ENCODE measurements at regions not wholly inside any gene's neighbourhood (a gene's known extent, or its start where the extent isn't known, plus 50 kb on each side); places are given as distances from the start of the nearest gene placed in this dataset.

DNA sequence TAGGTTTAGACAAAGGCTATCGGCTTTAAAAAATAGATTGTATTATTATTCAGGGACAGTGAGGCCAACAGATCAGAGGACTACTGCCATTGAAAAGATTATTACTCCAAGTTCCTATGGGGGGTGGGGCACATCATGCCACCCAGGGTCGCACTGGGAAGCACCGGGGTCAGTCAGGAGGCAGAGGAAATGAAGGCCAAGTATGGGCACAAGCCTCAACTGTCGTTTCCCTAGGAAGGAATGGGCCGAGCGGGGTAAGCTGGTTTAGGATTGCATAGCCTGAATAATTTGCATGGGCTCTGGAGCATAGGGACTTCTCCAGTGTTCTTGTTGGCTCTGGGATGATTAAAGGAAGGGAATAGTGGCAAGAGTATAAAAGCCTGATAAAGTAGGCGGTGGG is 205.3 kb downstream of the NOVA1 start:
- Histone ChIP-seq H4K20me1 (ENCODE audit: insufficient read depth) (no peaks in the 10 kb centered on the region), H3K9me2 (no peaks in the 10 kb centered on the region), H3K36me3 (replicated peaks in 1 of 2; ENCODE audit: control insufficient read depth in 1 of 2, insufficient read depth in 2 of 2, low read length in 1 of 2) (no peaks in the 10 kb centered on the region), H3K9me3 (no peaks in the 10 kb centered on the region), H2AFZ (ENCODE audit: low read depth) (no peak overlapping the region), H3K4me3 (ENCODE audit: low read depth in 2 of 2, low read length in 1 of 2) (no peak overlapping the region), H3K79me2 (ENCODE audit: insufficient read depth) (no peaks in the 10 kb centered on the region), H3K27ac (ENCODE audit: low read depth in 2 of 2, low read length in 1 of 2) (no peak overlapping the region), H3K27me3 (ENCODE audit: insufficient read depth) (0 out of 2 replicates have a peak, but pooled peaks cover 4% of the 10 kb centered on the region), H3F3A (replicated peaks; ENCODE audit: insufficient read depth) (no peaks in the 10 kb centered on the region), H3K4me2 (no peak overlapping the region), H3K9ac (no peak overlapping the region), H3K4me1 (ENCODE audit: control insufficient read depth in 1 of 2, insufficient read depth in 2 of 2, low read depth in 1 of 2, low read length in 1 of 2) (no peaks in the 10 kb centered on the region)
- 10% methylated on average over 7 of the region's 7 CpGs for WGBS (ENCODE audit: low lambda C conversion rate)
- TF ChIP-seq CHD2 (IDR thresholded peaks at IDR 0.05; ENCODE audit: low read length, partially characterized antibody), result no peak
- TF ChIP-seq MXI1 (IDR thresholded peaks at IDR 0.05; ENCODE audit: low read depth, low read length), result no peak
- no peak for TF ChIP-seq FOSL2 (IDR thresholded peaks at IDR 0.05; ENCODE audit: borderline replicate concordance, low read depth)
- TF ChIP-seq, protein P1, sequence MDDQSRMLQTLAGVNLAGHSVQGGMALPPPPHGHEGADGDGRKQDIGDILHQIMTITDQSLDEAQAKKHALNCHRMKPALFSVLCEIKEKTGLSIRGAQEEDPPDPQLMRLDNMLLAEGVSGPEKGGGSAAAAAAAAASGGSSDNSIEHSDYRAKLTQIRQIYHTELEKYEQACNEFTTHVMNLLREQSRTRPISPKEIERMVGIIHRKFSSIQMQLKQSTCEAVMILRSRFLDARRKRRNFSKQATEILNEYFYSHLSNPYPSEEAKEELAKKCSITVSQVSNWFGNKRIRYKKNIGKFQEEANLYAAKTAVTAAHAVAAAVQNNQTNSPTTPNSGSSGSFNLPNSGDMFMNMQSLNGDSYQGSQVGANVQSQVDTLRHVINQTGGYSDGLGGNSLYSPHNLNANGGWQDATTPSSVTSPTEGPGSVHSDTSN (IDR thresholded peaks at IDR 0.05), result no peak
- no peak for TF ChIP-seq TAF1 (IDR thresholded peaks at IDR 0.05; ENCODE audit: borderline replicate concordance, low read depth, low read length)
- TF ChIP-seq, protein P2, sequence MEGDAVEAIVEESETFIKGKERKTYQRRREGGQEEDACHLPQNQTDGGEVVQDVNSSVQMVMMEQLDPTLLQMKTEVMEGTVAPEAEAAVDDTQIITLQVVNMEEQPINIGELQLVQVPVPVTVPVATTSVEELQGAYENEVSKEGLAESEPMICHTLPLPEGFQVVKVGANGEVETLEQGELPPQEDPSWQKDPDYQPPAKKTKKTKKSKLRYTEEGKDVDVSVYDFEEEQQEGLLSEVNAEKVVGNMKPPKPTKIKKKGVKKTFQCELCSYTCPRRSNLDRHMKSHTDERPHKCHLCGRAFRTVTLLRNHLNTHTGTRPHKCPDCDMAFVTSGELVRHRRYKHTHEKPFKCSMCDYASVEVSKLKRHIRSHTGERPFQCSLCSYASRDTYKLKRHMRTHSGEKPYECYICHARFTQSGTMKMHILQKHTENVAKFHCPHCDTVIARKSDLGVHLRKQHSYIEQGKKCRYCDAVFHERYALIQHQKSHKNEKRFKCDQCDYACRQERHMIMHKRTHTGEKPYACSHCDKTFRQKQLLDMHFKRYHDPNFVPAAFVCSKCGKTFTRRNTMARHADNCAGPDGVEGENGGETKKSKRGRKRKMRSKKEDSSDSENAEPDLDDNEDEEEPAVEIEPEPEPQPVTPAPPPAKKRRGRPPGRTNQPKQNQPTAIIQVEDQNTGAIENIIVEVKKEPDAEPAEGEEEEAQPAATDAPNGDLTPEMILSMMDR (IDR thresholded peaks at IDR 0.05), result no peak
- no peak for TF ChIP-seq SMC3 (IDR thresholded peaks at IDR 0.05; ENCODE audit: low read depth, low read length)
- TF ChIP-seq EP300 (IDR thresholded peaks at IDR 0.05; ENCODE audit: borderline replicate concordance in 1 of 2, low read depth in 1 of 2, low read length in 1 of 2), result no peak
- no peak for TF ChIP-seq TEAD4 (IDR thresholded peaks at IDR 0.05; ENCODE audit: borderline replicate concordance, insufficient read depth)
- TF ChIP-seq GATA2 (CRISPR knock-in tag; IDR thresholded peaks at IDR 0.05), result no peak
- no peak for TF ChIP-seq EZH2phosphoT487 (IDR thresholded peaks at IDR 0.05; ENCODE audit: borderline replicate concordance, low read depth)
- TF ChIP-seq, protein P3, sequence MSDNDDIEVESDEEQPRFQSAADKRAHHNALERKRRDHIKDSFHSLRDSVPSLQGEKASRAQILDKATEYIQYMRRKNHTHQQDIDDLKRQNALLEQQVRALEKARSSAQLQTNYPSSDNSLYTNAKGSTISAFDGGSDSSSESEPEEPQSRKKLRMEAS (IDR thresholded peaks at IDR 0.05; ENCODE audit: low read depth), result no peak
- no peak for TF ChIP-seq ELF1 (IDR thresholded peaks at IDR 0.05)
- TF ChIP-seq JUND (IDR thresholded peaks at IDR 0.05), result no peak
- no peak for TF ChIP-seq POLR2AphosphoS5 (IDR thresholded peaks at IDR 0.05; ENCODE audit: low read depth, low read length)
- ChIA-PET CTCF (interaction anchor here (0.9 to 2.3 kb wide), 2 partner anchors 10 to 253 kb away, joined by 3 to 18 read pairs; no protein-coding TSS in a partner anchor), POLR2A (no interaction called here)
- DNase-seq, result no peak

All from SK-N-SH (cell line).